ENCODE measurements at regions not wholly inside any gene's neighbourhood (a gene's known extent, or its start where the extent isn't known, plus 50 kb on each side); places are given as distances from the start of the nearest gene placed in this dataset.

DNA sequence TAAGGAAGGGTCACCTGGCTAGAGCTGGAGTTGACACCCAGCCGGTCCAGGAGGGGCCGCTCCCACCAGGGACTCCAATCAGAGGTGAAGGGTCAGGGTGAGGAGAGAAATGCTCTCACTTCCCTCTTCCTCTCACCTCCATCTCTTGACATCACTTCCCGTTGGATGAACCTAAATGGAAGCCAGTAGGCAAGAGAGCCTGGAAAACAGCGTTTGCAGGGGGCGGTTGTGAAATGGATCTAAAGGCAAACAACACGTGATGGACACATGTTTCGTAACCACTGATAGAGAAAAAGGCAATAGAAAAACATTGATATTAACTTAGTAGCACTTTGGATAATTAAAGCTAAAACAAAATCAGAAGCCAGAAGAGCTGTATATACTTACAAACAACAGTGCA lies 105.6 kb upstream of the FOXA2 start:
- no peaks in the 10 kb centered on the region for H3K36me3 ChIP-seq (ENCODE audit: insufficient read depth, low read length, poor library complexity, severe bottlenecking)
- BruUV-seq (replicated peaks): no TSS peak
- H3K27ac ChIP-seq (ENCODE audit: low read depth, low read length, poor library complexity, severe bottlenecking): no peak overlapping the region
- no peaks in the 10 kb centered on the region for H3K4me1 ChIP-seq (ENCODE audit: insufficient read depth, low read length, poor library complexity, severe bottlenecking)
- no peaks in the 10 kb centered on the region for H3K9me3 ChIP-seq (ENCODE audit: low read depth, low read length, poor library complexity, severe bottlenecking)
- DNase-seq (ENCODE audit: low spot score): no peak
- no peak for TF ChIP-seq EZH2 (IDR thresholded peaks at IDR 0.05; ENCODE audit: borderline replicate concordance, low read depth, low read length, poor library complexity, severe bottlenecking)
- TF ChIP-seq, protein P1, sequence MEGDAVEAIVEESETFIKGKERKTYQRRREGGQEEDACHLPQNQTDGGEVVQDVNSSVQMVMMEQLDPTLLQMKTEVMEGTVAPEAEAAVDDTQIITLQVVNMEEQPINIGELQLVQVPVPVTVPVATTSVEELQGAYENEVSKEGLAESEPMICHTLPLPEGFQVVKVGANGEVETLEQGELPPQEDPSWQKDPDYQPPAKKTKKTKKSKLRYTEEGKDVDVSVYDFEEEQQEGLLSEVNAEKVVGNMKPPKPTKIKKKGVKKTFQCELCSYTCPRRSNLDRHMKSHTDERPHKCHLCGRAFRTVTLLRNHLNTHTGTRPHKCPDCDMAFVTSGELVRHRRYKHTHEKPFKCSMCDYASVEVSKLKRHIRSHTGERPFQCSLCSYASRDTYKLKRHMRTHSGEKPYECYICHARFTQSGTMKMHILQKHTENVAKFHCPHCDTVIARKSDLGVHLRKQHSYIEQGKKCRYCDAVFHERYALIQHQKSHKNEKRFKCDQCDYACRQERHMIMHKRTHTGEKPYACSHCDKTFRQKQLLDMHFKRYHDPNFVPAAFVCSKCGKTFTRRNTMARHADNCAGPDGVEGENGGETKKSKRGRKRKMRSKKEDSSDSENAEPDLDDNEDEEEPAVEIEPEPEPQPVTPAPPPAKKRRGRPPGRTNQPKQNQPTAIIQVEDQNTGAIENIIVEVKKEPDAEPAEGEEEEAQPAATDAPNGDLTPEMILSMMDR (conservative IDR thresholded peaks at IDR 0.05; ENCODE audit: low read depth, low read length): no peak
- ChIA-PET POLR2A (ENCODE audit: low non-redundant PET) (no interaction called here), CTCF (interaction anchor here (1.2 to 3.2 kb wide), 2 partner anchors 545 to 650 kb away, joined by 3 to 39 read pairs; no protein-coding TSS in a partner anchor)
- no peak overlapping the region for H3K4me3 ChIP-seq (ENCODE audit: low read depth, low read length, poor library complexity, severe bottlenecking)
- H3K27me3 ChIP-seq (replicated peaks; ENCODE audit: insufficient read depth, low read depth, low read length, poor library complexity): no peaks in the 10 kb centered on the region
- intact Hi-C loops (cut with micrococcal nuclease; ENCODE audit: unreplicated experiment): loop anchor here (10.0 kb wide), 1 partner anchor 555 kb away; no protein-coding TSS in a partner anchor

- TF ChIP-seq EZH2 (IDR thresholded peaks at IDR 0.05; ENCODE audit: borderline replicate concordance, low read depth, low read length, poor library complexity, severe bottlenecking): no peak
- TF ChIP-seq, protein P1 (conservative IDR thresholded peaks at IDR 0.05; ENCODE audit: low read depth, low read length): no peak
- H3K4me3 ChIP-seq (ENCODE audit: low read depth, low read length, poor library complexity, severe bottlenecking): no peak overlapping the region
- POLR2A ChIA-PET (ENCODE audit: low non-redundant PET): interaction anchor here (0.6 kb wide), 1 partner anchor 443 kb away, joined by 3 read pairs; no protein-coding TSS in a partner anchor
- no peaks in the 10 kb centered on the region for H3K36me3 ChIP-seq (ENCODE audit: insufficient read depth, low read length, poor library complexity, severe bottlenecking)
- H3K9me3 ChIP-seq (ENCODE audit: low read depth, low read length, poor library complexity, severe bottlenecking): no peaks in the 10 kb centered on the region
- intact Hi-C loops (cut with micrococcal nuclease; ENCODE audit: unreplicated experiment): loop anchor here (1.0 to 10.0 kb wide), 2 partner anchors 554 to 650 kb away; no protein-coding TSS in a partner anchor
- no peaks in the 10 kb centered on the region for H3K27me3 ChIP-seq (replicated peaks; ENCODE audit: insufficient read depth, low read depth, low read length, poor library complexity)
- no peaks in the 10 kb centered on the region for H3K4me1 ChIP-seq (ENCODE audit: insufficient read depth, low read length, poor library complexity, severe bottlenecking)
- DNase-seq (ENCODE audit: low spot score): no peak
- CTCF ChIA-PET: interaction anchor here (1.2 to 3.2 kb wide), 2 partner anchors 544 to 650 kb away, joined by 3 to 39 read pairs; no protein-coding TSS in a partner anchor
- no TSS peak for BruUV-seq (replicated peaks)
- no peak overlapping the region for H3K27ac ChIP-seq (ENCODE audit: low read depth, low read length, poor library complexity, severe bottlenecking)
These were observed 106.3 kb upstream of the FOXA2 start for GRCh38 chr20:22690616-22691179.

- no peaks in the 10 kb centered on the region for H3K4me1 ChIP-seq (ENCODE audit: insufficient read depth, low read length, poor library complexity, severe bottlenecking)
- TF ChIP-seq, protein P1 (conservative IDR thresholded peaks at IDR 0.05; ENCODE audit: low read depth, low read length): peak; percentile 83
- TF ChIP-seq EZH2 (IDR thresholded peaks at IDR 0.05; ENCODE audit: borderline replicate concordance, low read depth, low read length, poor library complexity, severe bottlenecking): no peak
- no TSS peak for BruUV-seq (replicated peaks)
- DNase-seq (ENCODE audit: low spot score): peak; percentile 69
- intact Hi-C loops (cut with micrococcal nuclease; ENCODE audit: unreplicated experiment): loop anchor here (1.0 to 10.0 kb wide), 2 partner anchors 553 to 649 kb away; no protein-coding TSS in a partner anchor
- CTCF ChIA-PET: interaction anchor here (0.6 to 3.2 kb wide), 7 partner anchors 359 to 658 kb away, joined by 3 to 39 read pairs (median 3); partner anchors contain the start of gene NXT1
- no peak overlapping the region for H3K27ac ChIP-seq (ENCODE audit: low read depth, low read length, poor library complexity, severe bottlenecking)
- H3K9me3 ChIP-seq (ENCODE audit: low read depth, low read length, poor library complexity, severe bottlenecking): no peaks in the 10 kb centered on the region
- H3K36me3 ChIP-seq (ENCODE audit: insufficient read depth, low read length, poor library complexity, severe bottlenecking): no peaks in the 10 kb centered on the region
- POLR2A ChIA-PET (ENCODE audit: low non-redundant PET): no interaction called here
- H3K27me3 ChIP-seq (replicated peaks; ENCODE audit: insufficient read depth, low read depth, low read length, poor library complexity): no peaks in the 10 kb centered on the region
- H3K4me3 ChIP-seq (ENCODE audit: low read depth, low read length, poor library complexity, severe bottlenecking): no peak overlapping the region
These were observed 107.2 kb upstream of the FOXA2 start for GRCh38 chr20:22691369-22692118.
